GM12873 (cell line): ENCODE measurements at regions not wholly inside any gene's neighbourhood (a gene's known extent, or its start where the extent isn't known, plus 50 kb on each side); places are given as distances from the start of the nearest gene placed in this dataset.

Experiments used
- CTCF ChIP-seq: IDR thresholded peaks from 2 replicates; pipeline ENCODE4 v1.5.1; 2012; ENCODE audit warnings: low read depth, mild to moderate bottlenecking, moderate library complexity, low read length, control low read depth; ENCODE audit not compliant: insufficient read depth; ENCODE audit errors: missing control alignments

- no peak for TF ChIP-seq CTCF
Observed at GRCh38 chr9:134263596-134263995, 62.7 kb upstream of the RXRA start.

DNA sequence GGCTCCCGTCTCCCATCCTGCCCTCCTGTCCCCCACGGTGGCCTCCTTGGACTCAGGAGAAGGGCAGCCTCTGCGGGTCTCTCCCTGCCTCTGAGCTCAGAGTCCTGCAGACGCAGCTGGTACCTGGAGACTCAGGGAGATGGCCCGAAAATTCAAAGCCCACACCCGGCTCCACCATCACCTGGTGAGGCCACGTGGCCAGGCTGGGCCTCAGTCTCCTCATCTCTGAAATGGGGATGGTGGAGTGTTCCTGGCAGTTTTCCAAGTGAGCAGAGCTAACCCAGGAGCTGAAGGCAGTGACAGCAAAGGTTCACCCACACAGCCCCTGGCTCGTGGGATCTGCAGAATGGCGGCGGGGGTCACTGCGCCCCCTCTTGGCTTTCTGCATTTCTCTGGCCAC is 62.1 kb upstream of the RXRA start:
- TF ChIP-seq CTCF, result no peak

GRCh38 chr9:134265078-134265477 is 61.2 kb upstream of the RXRA start:
- TF ChIP-seq CTCF, result no peak

- TF ChIP-seq CTCF, result no peak
Observed at GRCh38 chr9:134266418-134266817, 59.8 kb upstream of the RXRA start.

- no peak for TF ChIP-seq CTCF
Observed at GRCh38 chr9:134267305-134267880, 58.9 kb upstream of the RXRA start.

DNA sequence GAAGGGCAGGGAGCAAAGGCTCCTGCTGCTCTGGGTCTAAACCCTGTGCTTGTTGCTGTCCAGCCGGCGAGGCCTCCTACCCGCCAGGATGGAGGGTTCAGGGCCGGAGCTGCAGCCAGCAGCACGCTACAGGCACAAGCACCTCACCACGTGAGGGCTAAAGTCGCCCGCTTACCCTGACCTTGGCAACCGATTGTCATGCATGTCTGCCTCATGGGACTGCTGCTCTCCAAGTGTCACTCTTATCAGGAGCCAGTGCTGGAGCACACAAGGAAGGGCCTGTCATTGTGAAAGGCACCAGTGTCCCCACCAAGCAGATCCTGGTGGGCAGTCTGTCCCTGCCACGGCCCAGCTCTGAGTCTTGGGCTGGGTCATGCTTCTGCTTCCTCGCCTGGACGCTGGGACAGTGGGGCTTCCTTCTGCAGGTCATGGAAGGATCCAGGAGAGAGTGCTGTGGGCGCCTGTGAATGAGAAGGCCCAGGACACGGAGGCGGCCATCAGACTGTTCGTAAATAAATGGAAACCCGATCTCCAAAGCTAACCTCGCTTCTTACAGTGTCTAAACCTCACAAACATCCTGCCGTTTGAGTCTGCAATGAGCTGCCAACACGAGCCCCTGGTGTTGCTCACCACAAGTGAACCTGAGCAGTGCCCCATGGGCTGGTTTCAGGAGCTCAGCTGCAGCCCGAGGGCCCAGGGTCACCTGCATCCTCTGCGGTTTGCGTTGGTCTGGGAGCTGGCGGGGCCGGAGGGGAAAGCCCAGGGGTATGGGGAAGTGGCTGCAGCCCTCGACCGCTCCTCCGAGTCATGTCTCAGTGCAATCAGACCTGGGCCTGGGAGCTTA is 58.2 kb upstream of the RXRA start:
- TF ChIP-seq CTCF, result no peak

DNA sequence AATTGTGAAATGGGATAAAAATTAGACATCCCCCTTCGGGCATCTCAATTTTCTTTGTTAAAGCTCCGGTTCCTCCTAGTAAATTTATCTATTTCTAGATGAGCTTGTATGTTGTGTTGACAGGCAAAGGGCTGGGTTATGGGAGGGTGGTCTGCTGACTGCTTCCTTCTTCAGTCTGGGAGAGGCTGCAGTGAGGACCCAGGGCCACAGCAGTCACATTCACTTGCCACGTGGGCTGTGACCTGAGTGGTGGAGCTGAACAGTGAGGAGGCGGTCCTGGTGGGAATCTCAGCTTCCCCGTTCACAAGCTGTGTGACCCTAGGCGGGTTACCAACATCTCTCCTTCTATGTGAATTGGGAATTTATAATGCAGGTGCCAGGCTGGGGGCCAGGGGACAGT is 57.5 kb upstream of the RXRA start:
- no peak for TF ChIP-seq CTCF
